OCI-LY7 (cell line): ENCODE measurements at regions not wholly inside any gene's neighbourhood (a gene's known extent, or its start where the extent isn't known, plus 50 kb on each side); places are given as distances from the start of the nearest gene placed in this dataset.

Experiments used
- EZH2phosphoT487 ChIP-seq: fragments of 200-600 bp; sonication (generic); IDR thresholded peaks from 2 replicates; pipeline ENCODE4 v1.6.1; 2018; ENCODE audit warnings: low read depth, borderline replicate concordance, mild to moderate bottlenecking, mixed run types, antibody characterized with exemption, low read length, moderate library complexity, mixed read lengths
- TF ChIP-seq, protein P1 (sequence below): fragments of 200-600 bp; sonication (generic); conservative IDR thresholded peaks from 2 replicates; pipeline ENCODE4 v1.5.1; 2014; ENCODE audit warnings: mild to moderate bottlenecking, antibody characterized with exemption, low read length, moderate library complexity, mixed read lengths

DNA sequence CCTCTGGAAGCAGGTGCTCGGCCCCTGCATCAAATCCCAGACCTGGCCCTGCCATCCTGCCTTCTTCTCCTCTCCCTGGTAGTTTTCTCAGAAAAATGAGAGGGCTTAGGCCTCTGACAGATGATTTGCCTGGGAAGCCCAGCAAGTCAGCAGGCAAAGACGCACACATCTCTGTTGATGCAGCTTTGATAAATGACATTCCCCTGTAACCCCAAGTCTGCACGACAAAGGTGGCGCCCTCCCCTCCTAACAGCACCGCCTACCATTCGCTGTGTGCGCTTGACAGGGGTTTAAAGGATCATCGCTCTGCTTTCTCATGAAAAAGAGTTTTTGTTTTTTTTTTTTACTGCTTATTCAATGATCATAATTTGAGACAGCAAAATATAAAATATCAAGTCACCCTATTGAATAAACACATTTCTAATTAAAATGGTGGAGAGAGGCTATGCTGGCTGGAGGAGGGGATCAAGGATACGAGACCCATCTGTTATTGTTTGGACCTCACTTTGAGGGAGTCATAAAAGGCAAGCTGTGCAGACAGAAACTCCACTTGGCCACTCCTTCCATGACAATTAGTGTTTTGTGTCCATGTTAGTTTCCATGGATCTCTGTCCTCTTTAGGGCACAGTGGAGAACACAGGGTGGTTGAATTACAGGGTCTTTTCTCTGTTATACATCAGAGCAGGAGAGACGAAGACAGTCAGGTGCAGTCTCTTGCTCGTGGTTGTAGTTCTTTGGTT, 126.1 kb downstream of the FGF9 start:
- TF ChIP-seq, protein P1, sequence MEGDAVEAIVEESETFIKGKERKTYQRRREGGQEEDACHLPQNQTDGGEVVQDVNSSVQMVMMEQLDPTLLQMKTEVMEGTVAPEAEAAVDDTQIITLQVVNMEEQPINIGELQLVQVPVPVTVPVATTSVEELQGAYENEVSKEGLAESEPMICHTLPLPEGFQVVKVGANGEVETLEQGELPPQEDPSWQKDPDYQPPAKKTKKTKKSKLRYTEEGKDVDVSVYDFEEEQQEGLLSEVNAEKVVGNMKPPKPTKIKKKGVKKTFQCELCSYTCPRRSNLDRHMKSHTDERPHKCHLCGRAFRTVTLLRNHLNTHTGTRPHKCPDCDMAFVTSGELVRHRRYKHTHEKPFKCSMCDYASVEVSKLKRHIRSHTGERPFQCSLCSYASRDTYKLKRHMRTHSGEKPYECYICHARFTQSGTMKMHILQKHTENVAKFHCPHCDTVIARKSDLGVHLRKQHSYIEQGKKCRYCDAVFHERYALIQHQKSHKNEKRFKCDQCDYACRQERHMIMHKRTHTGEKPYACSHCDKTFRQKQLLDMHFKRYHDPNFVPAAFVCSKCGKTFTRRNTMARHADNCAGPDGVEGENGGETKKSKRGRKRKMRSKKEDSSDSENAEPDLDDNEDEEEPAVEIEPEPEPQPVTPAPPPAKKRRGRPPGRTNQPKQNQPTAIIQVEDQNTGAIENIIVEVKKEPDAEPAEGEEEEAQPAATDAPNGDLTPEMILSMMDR: no peak
- no peak for TF ChIP-seq EZH2phosphoT487
